ENCODE measurements at regions not wholly inside any gene's neighbourhood (a gene's known extent, or its start where the extent isn't known, plus 50 kb on each side); places are given as distances from the start of the nearest gene placed in this dataset.

- DNase-seq (ENCODE audit: insufficient read length, low spot score) = no peak
- no peak for TF ChIP-seq CTCF (IDR thresholded peaks at IDR 0.05; ENCODE audit: insufficient read depth, missing control alignments)
- FAIRE-seq = no peak
Observed at GRCh38 chr6:98644063-98644462, 190.3 kb upstream of the POU3F2 start.

GRCh38 chr6:98648211-98648914 is 186.0 kb upstream of the POU3F2 start:
- FAIRE-seq (no peak), DNase-seq (ENCODE audit: insufficient read length, low spot score) (no peak)
- TF ChIP-seq CTCF (IDR thresholded peaks at IDR 0.05; ENCODE audit: insufficient read depth, missing control alignments) = no peak

- no peak for FAIRE-seq
- no peak for TF ChIP-seq CTCF (IDR thresholded peaks at IDR 0.05; ENCODE audit: insufficient read depth, missing control alignments)
Observed at GRCh38 chr6:98650941-98651340, 183.4 kb upstream of the POU3F2 start.

GRCh38 chr6:98653179-98653578 is 181.2 kb upstream of the POU3F2 start:
- FAIRE-seq (no peak), DNase-seq (ENCODE audit: insufficient read length, low spot score) (no peak)
- no peak for TF ChIP-seq CTCF (IDR thresholded peaks at IDR 0.05; ENCODE audit: insufficient read depth, missing control alignments)

More at GRCh38 chr6:98650941-98651340, 183.4 kb upstream of the POU3F2 start:
- DNase-seq (ENCODE audit: insufficient read length, low spot score) = no peak

GRCh38 chr6:98657764-98658163 is 176.6 kb upstream of the POU3F2 start:
- no peak for DNase-seq (ENCODE audit: insufficient read length, low spot score)
- no peak for TF ChIP-seq CTCF (IDR thresholded peaks at IDR 0.05; ENCODE audit: insufficient read depth, missing control alignments)
- FAIRE-seq = no peak

GRCh38 chr6:98669371-98669770 is 165.0 kb upstream of the POU3F2 start:
- no peak for TF ChIP-seq CTCF (IDR thresholded peaks at IDR 0.05; ENCODE audit: insufficient read depth, missing control alignments)
- no peak for FAIRE-seq
- no peak for DNase-seq (ENCODE audit: insufficient read length, low spot score)

GRCh38 chr6:98670045-98670746 is 164.2 kb upstream of the POU3F2 start:
- FAIRE-seq = no peak
- TF ChIP-seq CTCF (IDR thresholded peaks at IDR 0.05; ENCODE audit: insufficient read depth, missing control alignments) = no peak

More at GRCh38 chr6:98670045-98670746, 164.2 kb upstream of the POU3F2 start:
- no peak for DNase-seq (ENCODE audit: insufficient read length, low spot score)
